Adrenal gland (tissue), 5 donors: ENCODE measurements at regions not wholly inside any gene's neighbourhood (a gene's known extent, or its start where the extent isn't known, plus 50 kb on each side); places are given as distances from the start of the nearest gene placed in this dataset.

Source experiments
- CTCF ChIP-seq, 6 experiments: fragments of 450-650 bp in 4 of 6; fragments of 200-600 bp in 2 of 6; sonication (generic) in 1 of 6; IDR thresholded peaks; 1 replicate in 5 of 6; 2 replicates in 1 of 6; pipeline versions ENCODE4 v1.5.1 to v1.8.0; 2016 to 2021; ENCODE audit warnings: antibody characterized with exemption in 6 of 6, mild to moderate bottlenecking in 2 of 6, moderate library complexity in 1 of 6
- POLR2A ChIP-seq, 2 donors: fragments of 450-650 bp; IDR thresholded peaks; one replicate each; pipeline ENCODE4 v1.6.1; 2017; ENCODE audit warnings: antibody characterized with exemption in 2 of 2, mild to moderate bottlenecking in 2 of 2, moderate library complexity in 1 of 2
- donor health status: DM: no; HTN: no; CAD: no.

GRCh38 chr10:65377687-65378086, 1548.1 kb upstream of the LRRTM3 start:
- TF ChIP-seq CTCF (IDR thresholded peaks at IDR 0.05) = no peak
- TF ChIP-seq POLR2A (IDR thresholded peaks at IDR 0.05) = no peak
